ENCODE measurements at regions not wholly inside any gene's neighbourhood (a gene's known extent, or its start where the extent isn't known, plus 50 kb on each side); places are given as distances from the start of the nearest gene placed in this dataset.

DNA sequence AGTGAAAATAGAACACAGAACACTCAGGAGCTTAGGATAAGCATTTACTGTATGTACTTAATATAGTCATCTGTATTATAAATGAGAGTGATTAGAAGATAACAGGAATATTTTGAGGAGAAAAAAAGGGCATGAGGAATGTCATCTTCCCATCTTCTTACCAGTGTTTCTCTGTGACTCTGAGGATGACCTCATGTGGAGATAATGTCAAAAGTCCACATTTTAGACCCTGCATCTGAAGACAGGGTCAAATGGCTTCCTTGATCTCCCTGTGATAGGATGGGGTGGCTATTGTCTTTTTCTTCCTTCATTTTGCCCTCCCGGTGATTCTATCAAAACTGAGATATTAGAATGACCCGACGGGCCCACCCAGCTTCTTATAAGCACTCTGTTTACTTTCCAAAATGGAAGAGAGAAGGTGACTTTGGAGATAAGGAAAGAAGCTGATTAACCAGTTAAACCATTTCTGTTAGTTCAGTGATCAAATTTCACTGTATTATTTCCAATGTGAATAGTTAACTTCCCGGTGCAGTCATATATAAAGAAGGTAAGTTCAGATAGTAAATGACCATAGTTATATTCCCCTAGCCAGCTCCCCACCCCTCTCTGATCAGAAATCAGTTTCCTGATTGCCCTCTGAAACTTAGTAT lies 115.7 kb upstream of the SALL4 start:
- no peak for FAIRE-seq
- Histone ChIP-seq H3K27me3 (ENCODE audit: control insufficient read depth, extremely low read depth, insufficient read depth, low read length) (no peaks in the 10 kb centered on the region), H3K4me1 (ENCODE audit: control insufficient read depth, extremely low read depth, insufficient read depth, low read length) (peaks cover 4% of the 10 kb centered on the region), H2AFZ (ENCODE audit: control insufficient read depth, low read length) (no peak overlapping the region), H3K9me1 (ENCODE audit: control insufficient read depth, extremely low read depth, insufficient read depth, low read length) (no peaks in the 10 kb centered on the region), H3K36me3 (ENCODE audit: control insufficient read depth in 2 of 2, extremely low read depth in 1 of 2, insufficient read depth in 2 of 2, low read length in 2 of 2) (no peaks in the 10 kb centered on the region), H3K4me3 (ENCODE audit: control insufficient read depth in 2 of 3, extremely low read depth in 1 of 3, insufficient read depth in 2 of 3, low read depth in 1 of 3, low read length in 3 of 3) (no peak overlapping the region), H3K9ac (ENCODE audit: control insufficient read depth, extremely low read depth, insufficient read depth, low read length) (no peak overlapping the region), H3K79me2 (ENCODE audit: control insufficient read depth, insufficient read depth, low read length) (no peaks in the 10 kb centered on the region), H3K27ac (ENCODE audit: control insufficient read depth, insufficient read depth, low read length) (no peak overlapping the region), H3K9me3 (ENCODE audit: control insufficient read depth, low read depth, low read length) (no peaks in the 10 kb centered on the region), H3K4me2 (ENCODE audit: control insufficient read depth, extremely low read depth, insufficient read depth, low read depth, low read length) (no peak overlapping the region), H4K20me1 (ENCODE audit: control insufficient read depth, extremely low read depth, insufficient read depth, low read length) (no peaks in the 10 kb centered on the region)
- dilution Hi-C loops (cut with MboI; ENCODE audit: extremely low pct_ligation_motif_present, low sequenced_read_pairs), result no loop called here
- no peak for DNase-seq (ENCODE audit: low read depth, low spot score)
- no peak for TF ChIP-seq EZH2 (IDR thresholded peaks at IDR 0.05; ENCODE audit: low read length)
- TF ChIP-seq, protein P1, sequence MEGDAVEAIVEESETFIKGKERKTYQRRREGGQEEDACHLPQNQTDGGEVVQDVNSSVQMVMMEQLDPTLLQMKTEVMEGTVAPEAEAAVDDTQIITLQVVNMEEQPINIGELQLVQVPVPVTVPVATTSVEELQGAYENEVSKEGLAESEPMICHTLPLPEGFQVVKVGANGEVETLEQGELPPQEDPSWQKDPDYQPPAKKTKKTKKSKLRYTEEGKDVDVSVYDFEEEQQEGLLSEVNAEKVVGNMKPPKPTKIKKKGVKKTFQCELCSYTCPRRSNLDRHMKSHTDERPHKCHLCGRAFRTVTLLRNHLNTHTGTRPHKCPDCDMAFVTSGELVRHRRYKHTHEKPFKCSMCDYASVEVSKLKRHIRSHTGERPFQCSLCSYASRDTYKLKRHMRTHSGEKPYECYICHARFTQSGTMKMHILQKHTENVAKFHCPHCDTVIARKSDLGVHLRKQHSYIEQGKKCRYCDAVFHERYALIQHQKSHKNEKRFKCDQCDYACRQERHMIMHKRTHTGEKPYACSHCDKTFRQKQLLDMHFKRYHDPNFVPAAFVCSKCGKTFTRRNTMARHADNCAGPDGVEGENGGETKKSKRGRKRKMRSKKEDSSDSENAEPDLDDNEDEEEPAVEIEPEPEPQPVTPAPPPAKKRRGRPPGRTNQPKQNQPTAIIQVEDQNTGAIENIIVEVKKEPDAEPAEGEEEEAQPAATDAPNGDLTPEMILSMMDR (optimal IDR thresholded peaks at IDR 0.05 in 1 of 3, IDR thresholded peaks at IDR 0.05 in 1 of 3, conservative IDR thresholded peaks at IDR 0.05 in 1 of 3; ENCODE audit: extremely low read depth in 1 of 3, insufficient read depth in 2 of 3, low read length in 3 of 3), result no peak

DNA sequence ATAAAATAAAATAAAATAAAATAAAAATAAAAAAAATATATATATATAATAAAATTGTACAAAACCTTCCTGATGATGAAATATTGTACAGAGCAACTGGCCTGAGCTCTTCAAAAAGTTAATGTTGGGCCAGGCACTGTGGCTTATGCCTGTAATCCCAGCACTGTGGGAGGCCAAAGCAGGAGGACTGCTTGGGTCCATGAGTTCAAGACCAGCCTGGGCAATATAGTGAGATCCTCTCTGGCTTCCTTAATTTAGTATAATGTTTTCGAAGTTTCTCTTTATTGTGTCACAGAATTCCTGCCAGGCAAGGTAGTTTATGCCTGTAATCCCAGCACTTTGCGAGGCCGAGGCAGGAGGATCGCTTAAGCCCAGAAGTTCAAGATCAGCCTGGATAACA lies 113.9 kb upstream of the SALL4 start:
- dilution Hi-C loops (cut with MboI; ENCODE audit: extremely low pct_ligation_motif_present, low sequenced_read_pairs), result no loop called here
- H3K9me3 ChIP-seq (ENCODE audit: control insufficient read depth, low read depth, low read length), result no peaks in the 10 kb centered on the region
- TF ChIP-seq EZH2 (IDR thresholded peaks at IDR 0.05; ENCODE audit: low read length), result no peak
- no peaks in the 10 kb centered on the region for H3K27me3 ChIP-seq (ENCODE audit: control insufficient read depth, extremely low read depth, insufficient read depth, low read length)
- H3K9ac ChIP-seq (ENCODE audit: control insufficient read depth, extremely low read depth, insufficient read depth, low read length), result no peak overlapping the region
- H3K9me1 ChIP-seq (ENCODE audit: control insufficient read depth, extremely low read depth, insufficient read depth, low read length), result no peaks in the 10 kb centered on the region
- no peak overlapping the region for H3K4me3 ChIP-seq (ENCODE audit: control insufficient read depth in 2 of 3, extremely low read depth in 1 of 3, insufficient read depth in 2 of 3, low read depth in 1 of 3, low read length in 3 of 3)
- H3K4me1 ChIP-seq (ENCODE audit: control insufficient read depth, extremely low read depth, insufficient read depth, low read length), result peaks cover 4% of the 10 kb centered on the region
- H3K36me3 ChIP-seq (ENCODE audit: control insufficient read depth in 2 of 2, extremely low read depth in 1 of 2, insufficient read depth in 2 of 2, low read length in 2 of 2), result no peaks in the 10 kb centered on the region
- H3K4me2 ChIP-seq (ENCODE audit: control insufficient read depth, extremely low read depth, insufficient read depth, low read depth, low read length), result no peak overlapping the region
- no peak overlapping the region for H3K27ac ChIP-seq (ENCODE audit: control insufficient read depth, insufficient read depth, low read length)
- FAIRE-seq, result no peak
- H2AFZ ChIP-seq (ENCODE audit: control insufficient read depth, low read length), result no peak overlapping the region
- H3K79me2 ChIP-seq (ENCODE audit: control insufficient read depth, insufficient read depth, low read length), result no peaks in the 10 kb centered on the region
- no peak for DNase-seq (ENCODE audit: low read depth, low spot score)
- no peaks in the 10 kb centered on the region for H4K20me1 ChIP-seq (ENCODE audit: control insufficient read depth, extremely low read depth, insufficient read depth, low read length)

DNA sequence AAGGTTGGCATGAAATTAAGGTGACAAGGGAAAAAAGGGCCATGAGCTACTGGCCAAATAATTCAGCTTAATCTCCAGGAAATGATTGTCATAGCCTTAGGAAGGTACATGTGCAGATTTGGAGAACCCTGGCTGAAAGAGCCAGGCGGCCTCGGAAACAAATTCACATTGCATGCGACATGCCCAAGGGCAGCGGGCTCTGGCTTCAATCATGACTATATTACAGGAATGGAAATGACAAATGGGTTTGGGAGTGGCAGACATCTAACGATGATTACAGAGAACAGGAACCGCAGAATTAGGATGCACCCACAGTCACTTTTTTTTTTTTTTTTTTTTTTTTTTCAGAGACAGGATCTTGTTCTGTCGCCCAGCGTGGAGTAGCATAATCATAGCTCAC lies 112.4 kb upstream of the SALL4 start:
- H3K36me3 ChIP-seq (ENCODE audit: control insufficient read depth in 2 of 2, extremely low read depth in 1 of 2, insufficient read depth in 2 of 2, low read length in 2 of 2), result no peaks in the 10 kb centered on the region
- H3K9me3 ChIP-seq (ENCODE audit: control insufficient read depth, low read depth, low read length), result no peaks in the 10 kb centered on the region
- dilution Hi-C loops (cut with MboI; ENCODE audit: extremely low pct_ligation_motif_present, low sequenced_read_pairs), result no loop called here
- H3K27ac ChIP-seq (ENCODE audit: control insufficient read depth, insufficient read depth, low read length), result no peak overlapping the region
- H2AFZ ChIP-seq (ENCODE audit: control insufficient read depth, low read length), result peak overlapping the region; percentile 20
- no peaks in the 10 kb centered on the region for H4K20me1 ChIP-seq (ENCODE audit: control insufficient read depth, extremely low read depth, insufficient read depth, low read length)
- no peak for TF ChIP-seq EZH2 (IDR thresholded peaks at IDR 0.05; ENCODE audit: low read length)
- H3K9me1 ChIP-seq (ENCODE audit: control insufficient read depth, extremely low read depth, insufficient read depth, low read length), result no peaks in the 10 kb centered on the region
- peaks cover 17% of the 10 kb centered on the region for H3K4me1 ChIP-seq (ENCODE audit: control insufficient read depth, extremely low read depth, insufficient read depth, low read length)
- FAIRE-seq (peak; percentile 20), DNase-seq (ENCODE audit: low read depth, low spot score) (no peak)
- H3K4me2 ChIP-seq (ENCODE audit: control insufficient read depth, extremely low read depth, insufficient read depth, low read depth, low read length), result peak overlapping the region; percentile 48
- no peak overlapping the region for H3K4me3 ChIP-seq (ENCODE audit: control insufficient read depth in 2 of 3, extremely low read depth in 1 of 3, insufficient read depth in 2 of 3, low read depth in 1 of 3, low read length in 3 of 3)
- no peaks in the 10 kb centered on the region for H3K79me2 ChIP-seq (ENCODE audit: control insufficient read depth, insufficient read depth, low read length)
- H3K27me3 ChIP-seq (ENCODE audit: control insufficient read depth, extremely low read depth, insufficient read depth, low read length), result no peaks in the 10 kb centered on the region
- H3K9ac ChIP-seq (ENCODE audit: control insufficient read depth, extremely low read depth, insufficient read depth, low read length), result no peak overlapping the region
